Left lobe of liver (tissue), 2 donors: ENCODE measurements at regions not wholly inside any gene's neighbourhood (a gene's known extent, or its start where the extent isn't known, plus 50 kb on each side); places are given as distances from the start of the nearest gene placed in this dataset.
"Not testable (repeated sequence)": the region's sequence is repeated elsewhere in the genome, so short reads cannot be mapped to it uniquely, and the experiment has no call there.

Experiments used
- ATAC-seq: fragments of 200-7000 bp; cut with Tn5 transposase; one replicate; pipeline ENCODE4 v1.9.1; 2020; ENCODE audit warnings: mild to moderate bottlenecking, moderate library complexity
- DNase-seq: peaks from one replicate; pipeline ENCODE4 v3.0.0-alpha.2; 2020; ENCODE audit warnings: low spot score
- donor health status: DM: no; HTN: no; CAD: no; lungs with moderate emphysema.
- donor health status: DM: no; HTN: yes; CAD: no.

DNA sequence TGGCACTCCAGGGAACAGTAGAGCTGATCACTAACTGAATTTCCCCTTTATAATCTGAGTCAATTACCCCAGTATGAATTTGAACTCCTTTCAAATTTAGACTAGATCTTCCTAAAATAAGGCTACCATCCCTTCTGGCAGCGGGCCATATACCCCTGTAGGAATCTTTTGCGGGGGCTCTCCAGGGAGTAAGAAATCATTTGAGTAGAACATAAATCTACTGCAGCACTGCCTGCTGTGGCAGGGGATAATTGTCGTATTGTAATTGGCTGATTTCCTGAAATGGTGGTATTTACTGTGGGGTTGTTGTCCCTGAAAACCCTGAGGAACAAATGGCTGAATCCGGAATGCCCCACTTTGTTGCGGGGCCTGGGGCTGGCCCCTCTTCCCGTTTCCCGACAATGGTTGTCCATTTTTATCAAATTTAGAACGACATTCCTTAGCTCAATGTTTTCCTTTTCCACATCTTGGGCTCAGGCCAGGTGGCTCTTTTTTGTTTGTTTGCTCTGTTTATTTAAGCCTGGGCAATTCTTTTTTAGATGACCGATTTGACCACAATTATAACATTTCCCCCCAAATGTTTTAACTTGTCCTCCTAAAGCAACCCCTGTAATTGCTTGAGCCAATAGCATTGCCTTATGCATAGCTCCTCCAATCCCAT, 74.8 kb upstream of the ZNF195 start:
- ATAC-seq, DNase-seq: not testable (repeated sequence)

DNA sequence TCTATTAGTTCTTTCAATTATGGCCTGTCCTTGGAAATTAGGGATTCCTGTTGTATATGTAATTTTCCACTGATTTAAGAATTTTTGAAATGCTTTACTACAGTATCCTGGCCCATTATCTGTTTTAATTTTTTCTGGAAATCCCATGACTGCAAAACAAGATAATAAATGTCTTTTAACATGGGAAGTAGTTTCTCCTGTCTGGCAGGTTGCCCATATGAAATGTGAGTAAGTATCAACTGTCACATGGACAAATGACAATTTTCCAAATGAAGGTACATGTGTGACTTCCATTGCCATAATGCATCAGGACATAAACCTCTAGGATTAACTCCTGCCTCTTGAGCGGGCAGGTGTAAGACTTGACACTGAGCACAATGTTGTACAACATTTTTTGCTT, 71.9 kb upstream of the ZNF195 start:
- not testable (repeated sequence) for DNase-seq, ATAC-seq

GRCh38 chr11:3445535-3445934, 66.6 kb upstream of the ZNF195 start:
- not testable (repeated sequence) for DNase-seq, ATAC-seq

DNA sequence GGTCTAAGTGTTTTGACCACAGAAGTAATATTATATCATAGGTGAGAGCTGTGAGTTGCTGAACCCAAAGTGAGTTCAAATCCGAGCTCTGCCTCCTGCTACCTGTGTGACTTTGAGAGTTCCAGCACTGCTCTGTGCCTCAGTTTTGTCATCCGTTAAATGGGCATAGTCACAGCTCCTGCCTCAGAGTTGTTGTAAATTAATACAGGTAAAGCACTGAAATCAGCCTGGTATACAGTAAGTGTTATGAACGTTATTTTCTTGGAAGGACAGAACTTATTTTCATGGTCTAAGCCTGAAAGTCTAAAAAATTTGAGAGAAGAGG, 65.4 kb upstream of the ZNF195 start:
- not testable (repeated sequence) for DNase-seq, ATAC-seq

- not testable (repeated sequence) for ATAC-seq, DNase-seq
Measured at GRCh38 chr11:3443700-3444419, 64.9 kb upstream of the ZNF195 start.

GRCh38 chr11:3437441-3437840, 58.5 kb upstream of the ZNF195 start:
- DNase-seq, ATAC-seq: not testable (repeated sequence)

- DNase-seq (no peak), ATAC-seq (no peak)
Measured at GRCh38 chr11:3434976-3435375, 56.0 kb upstream of the ZNF195 start.

- not testable (repeated sequence) for DNase-seq, ATAC-seq
Measured at GRCh38 chr11:3429191-3429590, 50.2 kb upstream of the ZNF195 start.
